ENCODE measurements at regions not wholly inside any gene's neighbourhood (a gene's known extent, or its start where the extent isn't known, plus 50 kb on each side); places are given as distances from the start of the nearest gene placed in this dataset.

DNA sequence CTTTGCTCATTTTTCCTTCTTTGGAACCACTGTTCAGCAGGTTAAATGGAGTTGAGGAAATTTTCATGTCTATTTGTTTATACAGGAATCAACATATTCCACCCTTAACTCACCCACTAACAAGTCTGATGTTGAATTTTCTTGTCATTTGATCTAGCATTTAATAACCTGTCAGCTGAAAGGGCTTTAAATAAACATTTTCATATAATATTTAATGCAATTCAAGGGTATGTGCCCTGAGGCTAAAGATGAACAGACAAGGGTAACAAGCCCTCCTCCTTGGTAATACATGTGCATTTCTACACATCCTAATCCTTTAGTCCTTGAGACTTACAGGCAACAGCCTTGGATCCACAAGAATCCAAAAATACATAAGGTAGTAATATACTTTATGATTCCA, 435.0 kb upstream of the NR2F2 start (continued):
- TF ChIP-seq, protein P1, sequence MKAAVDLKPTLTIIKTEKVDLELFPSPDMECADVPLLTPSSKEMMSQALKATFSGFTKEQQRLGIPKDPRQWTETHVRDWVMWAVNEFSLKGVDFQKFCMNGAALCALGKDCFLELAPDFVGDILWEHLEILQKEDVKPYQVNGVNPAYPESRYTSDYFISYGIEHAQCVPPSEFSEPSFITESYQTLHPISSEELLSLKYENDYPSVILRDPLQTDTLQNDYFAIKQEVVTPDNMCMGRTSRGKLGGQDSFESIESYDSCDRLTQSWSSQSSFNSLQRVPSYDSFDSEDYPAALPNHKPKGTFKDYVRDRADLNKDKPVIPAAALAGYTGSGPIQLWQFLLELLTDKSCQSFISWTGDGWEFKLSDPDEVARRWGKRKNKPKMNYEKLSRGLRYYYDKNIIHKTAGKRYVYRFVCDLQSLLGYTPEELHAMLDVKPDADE (IDR thresholded peaks at IDR 0.05), result no peak
- TF ChIP-seq POLR2AphosphoS5 (IDR thresholded peaks at IDR 0.05; ENCODE audit: low read depth) (no peak), NANOG (IDR thresholded peaks at IDR 0.05; ENCODE audit: borderline replicate concordance) (no peak), STAT1 (IDR thresholded peaks at IDR 0.05; ENCODE audit: unreplicated experiment) (no peak)
- TF ChIP-seq, protein P2, sequence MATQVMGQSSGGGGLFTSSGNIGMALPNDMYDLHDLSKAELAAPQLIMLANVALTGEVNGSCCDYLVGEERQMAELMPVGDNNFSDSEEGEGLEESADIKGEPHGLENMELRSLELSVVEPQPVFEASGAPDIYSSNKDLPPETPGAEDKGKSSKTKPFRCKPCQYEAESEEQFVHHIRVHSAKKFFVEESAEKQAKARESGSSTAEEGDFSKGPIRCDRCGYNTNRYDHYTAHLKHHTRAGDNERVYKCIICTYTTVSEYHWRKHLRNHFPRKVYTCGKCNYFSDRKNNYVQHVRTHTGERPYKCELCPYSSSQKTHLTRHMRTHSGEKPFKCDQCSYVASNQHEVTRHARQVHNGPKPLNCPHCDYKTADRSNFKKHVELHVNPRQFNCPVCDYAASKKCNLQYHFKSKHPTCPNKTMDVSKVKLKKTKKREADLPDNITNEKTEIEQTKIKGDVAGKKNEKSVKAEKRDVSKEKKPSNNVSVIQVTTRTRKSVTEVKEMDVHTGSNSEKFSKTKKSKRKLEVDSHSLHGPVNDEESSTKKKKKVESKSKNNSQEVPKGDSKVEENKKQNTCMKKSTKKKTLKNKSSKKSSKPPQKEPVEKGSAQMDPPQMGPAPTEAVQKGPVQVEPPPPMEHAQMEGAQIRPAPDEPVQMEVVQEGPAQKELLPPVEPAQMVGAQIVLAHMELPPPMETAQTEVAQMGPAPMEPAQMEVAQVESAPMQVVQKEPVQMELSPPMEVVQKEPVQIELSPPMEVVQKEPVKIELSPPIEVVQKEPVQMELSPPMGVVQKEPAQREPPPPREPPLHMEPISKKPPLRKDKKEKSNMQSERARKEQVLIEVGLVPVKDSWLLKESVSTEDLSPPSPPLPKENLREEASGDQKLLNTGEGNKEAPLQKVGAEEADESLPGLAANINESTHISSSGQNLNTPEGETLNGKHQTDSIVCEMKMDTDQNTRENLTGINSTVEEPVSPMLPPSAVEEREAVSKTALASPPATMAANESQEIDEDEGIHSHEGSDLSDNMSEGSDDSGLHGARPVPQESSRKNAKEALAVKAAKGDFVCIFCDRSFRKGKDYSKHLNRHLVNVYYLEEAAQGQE (IDR thresholded peaks at IDR 0.05; ENCODE audit: unreplicated experiment), result no peak

DNA sequence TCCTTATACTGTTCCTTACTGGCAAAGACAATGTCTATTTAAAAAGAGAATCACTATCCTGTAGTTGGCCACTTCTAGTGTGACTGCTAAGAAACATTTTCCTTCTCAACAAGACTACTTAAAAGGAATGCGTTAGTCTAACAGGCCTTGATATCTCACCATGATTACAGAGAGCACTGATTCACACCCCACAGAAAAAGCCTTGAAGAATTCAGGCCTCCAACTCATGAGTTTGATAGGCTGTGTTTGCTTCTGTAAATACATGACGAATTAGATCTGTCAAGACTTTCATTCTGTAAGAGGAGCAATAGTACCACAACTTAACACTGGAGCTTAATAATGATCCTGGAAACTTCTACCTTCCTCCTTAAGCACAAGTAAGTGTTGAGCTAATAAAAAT, 432.8 kb upstream of the NR2F2 start:
- Histone ChIP-seq H3K4me3 (no peak overlapping the region), H3K36me3 (ENCODE audit: insufficient read depth) (no peaks in the 10 kb centered on the region), H3K79me2 (replicated peaks; ENCODE audit: insufficient read depth) (no peaks in the 10 kb centered on the region), H3K4me1 (ENCODE audit: insufficient read depth) (no peaks in the 10 kb centered on the region), H4K20me1 (replicated peaks; ENCODE audit: insufficient read depth) (no peaks in the 10 kb centered on the region), H3K27me3 (ENCODE audit: insufficient read depth) (no peaks in the 10 kb centered on the region), H3K9me2 (ENCODE audit: insufficient read depth) (peaks cover 10% of the 10 kb centered on the region), H3F3A (replicated peaks; ENCODE audit: low read depth) (no peaks in the 10 kb centered on the region), H3K4me2 (no peak overlapping the region), H2AFZ (no peak overlapping the region), H3K27ac (ENCODE audit: low read depth) (no peak overlapping the region)
- H3K36me3 Mint-ChIP-seq (ENCODE audit: low read depth), result no peaks in the 10 kb centered on the region
- no peak overlapping the region for H3K27ac Mint-ChIP-seq
- 0 out of 3 replicates have a peak, but pooled peaks cover 2% of the 10 kb centered on the region for H3K4me1 Mint-ChIP-seq
- no peaks in the 10 kb centered on the region for H3K9me3 Mint-ChIP-seq
- no peak for DNase-seq (ENCODE audit: low spot score)
- no peak overlapping the region for H3K4me3 Mint-ChIP-seq
- no peak for ATAC-seq
- no peaks in the 10 kb centered on the region for H3K27me3 Mint-ChIP-seq (ENCODE audit: insufficient read depth, low read depth, poor library complexity)
- TF ChIP-seq EZH2phosphoT487 (IDR thresholded peaks at IDR 0.05; ENCODE audit: unreplicated experiment) (no peak), JUNB (IDR thresholded peaks at IDR 0.05; ENCODE audit: unreplicated experiment) (no peak), ZNF114 (CRISPR knock-in tag; IDR thresholded peaks at IDR 0.05) (no peak), ZNF331 (CRISPR knock-in tag; IDR thresholded peaks at IDR 0.05; ENCODE audit: low read depth) (no peak), NANOG (IDR thresholded peaks at IDR 0.05; ENCODE audit: borderline replicate concordance) (no peak), STAT1 (IDR thresholded peaks at IDR 0.05; ENCODE audit: unreplicated experiment) (no peak), EZH2 (IDR thresholded peaks at IDR 0.05; ENCODE audit: low read depth, unreplicated experiment) (no peak), CREB1 (CRISPR knock-in tag; IDR thresholded peaks at IDR 0.05; ENCODE audit: low read depth) (no peak)
- TF ChIP-seq, protein P3, sequence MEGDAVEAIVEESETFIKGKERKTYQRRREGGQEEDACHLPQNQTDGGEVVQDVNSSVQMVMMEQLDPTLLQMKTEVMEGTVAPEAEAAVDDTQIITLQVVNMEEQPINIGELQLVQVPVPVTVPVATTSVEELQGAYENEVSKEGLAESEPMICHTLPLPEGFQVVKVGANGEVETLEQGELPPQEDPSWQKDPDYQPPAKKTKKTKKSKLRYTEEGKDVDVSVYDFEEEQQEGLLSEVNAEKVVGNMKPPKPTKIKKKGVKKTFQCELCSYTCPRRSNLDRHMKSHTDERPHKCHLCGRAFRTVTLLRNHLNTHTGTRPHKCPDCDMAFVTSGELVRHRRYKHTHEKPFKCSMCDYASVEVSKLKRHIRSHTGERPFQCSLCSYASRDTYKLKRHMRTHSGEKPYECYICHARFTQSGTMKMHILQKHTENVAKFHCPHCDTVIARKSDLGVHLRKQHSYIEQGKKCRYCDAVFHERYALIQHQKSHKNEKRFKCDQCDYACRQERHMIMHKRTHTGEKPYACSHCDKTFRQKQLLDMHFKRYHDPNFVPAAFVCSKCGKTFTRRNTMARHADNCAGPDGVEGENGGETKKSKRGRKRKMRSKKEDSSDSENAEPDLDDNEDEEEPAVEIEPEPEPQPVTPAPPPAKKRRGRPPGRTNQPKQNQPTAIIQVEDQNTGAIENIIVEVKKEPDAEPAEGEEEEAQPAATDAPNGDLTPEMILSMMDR (conservative IDR thresholded peaks at IDR 0.05; ENCODE audit: low read depth in 2 of 2), result no peak
- TF ChIP-seq, protein P4, sequence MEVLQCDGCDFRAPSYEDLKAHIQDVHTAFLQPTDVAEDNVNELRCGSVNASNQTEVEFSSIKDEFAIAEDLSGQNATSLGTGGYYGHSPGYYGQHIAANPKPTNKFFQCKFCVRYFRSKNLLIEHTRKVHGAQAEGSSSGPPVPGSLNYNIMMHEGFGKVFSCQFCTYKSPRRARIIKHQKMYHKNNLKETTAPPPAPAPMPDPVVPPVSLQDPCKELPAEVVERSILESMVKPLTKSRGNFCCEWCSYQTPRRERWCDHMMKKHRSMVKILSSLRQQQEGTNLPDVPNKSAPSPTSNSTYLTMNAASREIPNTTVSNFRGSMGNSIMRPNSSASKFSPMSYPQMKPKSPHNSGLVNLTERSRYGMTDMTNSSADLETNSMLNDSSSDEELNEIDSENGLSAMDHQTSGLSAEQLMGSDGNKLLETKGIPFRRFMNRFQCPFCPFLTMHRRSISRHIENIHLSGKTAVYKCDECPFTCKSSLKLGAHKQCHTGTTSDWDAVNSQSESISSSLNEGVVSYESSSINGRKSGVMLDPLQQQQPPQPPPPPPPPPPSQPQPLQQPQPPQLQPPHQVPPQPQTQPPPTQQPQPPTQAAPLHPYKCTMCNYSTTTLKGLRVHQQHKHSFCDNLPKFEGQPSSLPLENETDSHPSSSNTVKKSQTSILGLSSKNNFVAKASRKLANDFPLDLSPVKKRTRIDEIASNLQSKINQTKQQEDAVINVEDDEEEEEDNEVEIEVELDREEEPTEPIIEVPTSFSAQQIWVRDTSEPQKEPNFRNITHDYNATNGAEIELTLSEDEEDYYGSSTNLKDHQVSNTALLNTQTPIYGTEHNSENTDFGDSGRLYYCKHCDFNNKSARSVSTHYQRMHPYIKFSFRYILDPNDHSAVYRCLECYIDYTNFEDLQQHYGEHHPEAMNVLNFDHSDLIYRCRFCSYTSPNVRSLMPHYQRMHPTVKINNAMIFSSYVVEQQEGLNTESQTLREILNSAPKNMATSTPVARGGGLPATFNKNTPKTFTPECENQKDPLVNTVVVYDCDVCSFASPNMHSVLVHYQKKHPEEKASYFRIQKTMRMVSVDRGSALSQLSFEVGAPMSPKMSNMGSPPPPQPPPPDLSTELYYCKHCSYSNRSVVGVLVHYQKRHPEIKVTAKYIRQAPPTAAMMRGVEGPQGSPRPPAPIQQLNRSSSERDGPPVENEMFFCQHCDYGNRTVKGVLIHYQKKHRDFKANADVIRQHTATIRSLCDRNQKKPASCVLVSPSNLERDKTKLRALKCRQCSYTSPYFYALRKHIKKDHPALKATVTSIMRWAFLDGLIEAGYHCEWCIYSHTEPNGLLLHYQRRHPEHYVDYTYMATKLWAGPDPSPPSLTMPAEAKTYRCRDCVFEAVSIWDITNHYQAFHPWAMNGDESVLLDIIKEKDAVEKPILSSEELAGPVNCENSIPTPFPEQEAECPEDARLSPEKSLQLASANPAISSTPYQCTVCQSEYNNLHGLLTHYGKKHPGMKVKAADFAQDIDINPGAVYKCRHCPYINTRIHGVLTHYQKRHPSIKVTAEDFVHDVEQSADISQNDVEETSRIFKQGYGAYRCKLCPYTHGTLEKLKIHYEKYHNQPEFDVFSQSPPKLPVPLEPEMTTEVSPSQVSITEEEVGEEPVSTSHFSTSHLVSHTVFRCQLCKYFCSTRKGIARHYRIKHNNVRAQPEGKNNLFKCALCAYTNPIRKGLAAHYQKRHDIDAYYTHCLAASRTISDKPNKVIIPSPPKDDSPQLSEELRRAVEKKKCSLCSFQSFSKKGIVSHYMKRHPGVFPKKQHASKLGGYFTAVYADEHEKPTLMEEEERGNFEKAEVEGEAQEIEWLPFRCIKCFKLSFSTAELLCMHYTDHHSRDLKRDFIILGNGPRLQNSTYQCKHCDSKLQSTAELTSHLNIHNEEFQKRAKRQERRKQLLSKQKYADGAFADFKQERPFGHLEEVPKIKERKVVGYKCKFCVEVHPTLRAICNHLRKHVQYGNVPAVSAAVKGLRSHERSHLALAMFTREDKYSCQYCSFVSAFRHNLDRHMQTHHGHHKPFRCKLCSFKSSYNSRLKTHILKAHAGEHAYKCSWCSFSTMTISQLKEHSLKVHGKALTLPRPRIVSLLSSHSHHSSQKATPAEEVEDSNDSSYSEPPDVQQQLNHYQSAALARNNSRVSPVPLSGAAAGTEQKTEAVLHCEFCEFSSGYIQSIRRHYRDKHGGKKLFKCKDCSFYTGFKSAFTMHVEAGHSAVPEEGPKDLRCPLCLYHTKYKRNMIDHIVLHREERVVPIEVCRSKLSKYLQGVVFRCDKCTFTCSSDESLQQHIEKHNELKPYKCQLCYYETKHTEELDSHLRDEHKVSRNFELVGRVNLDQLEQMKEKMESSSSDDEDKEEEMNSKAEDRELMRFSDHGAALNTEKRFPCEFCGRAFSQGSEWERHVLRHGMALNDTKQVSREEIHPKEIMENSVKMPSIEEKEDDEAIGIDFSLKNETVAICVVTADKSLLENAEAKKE (CRISPR knock-in tag; IDR thresholded peaks at IDR 0.05), result no peak
